ENCODE measurements at regions not wholly inside any gene's neighbourhood (a gene's known extent, or its start where the extent isn't known, plus 50 kb on each side); places are given as distances from the start of the nearest gene placed in this dataset.

GRCh38 chr15:83396101-83396500 lies 51.0 kb upstream of the SH3GL3 start:
- TF ChIP-seq, protein P1, sequence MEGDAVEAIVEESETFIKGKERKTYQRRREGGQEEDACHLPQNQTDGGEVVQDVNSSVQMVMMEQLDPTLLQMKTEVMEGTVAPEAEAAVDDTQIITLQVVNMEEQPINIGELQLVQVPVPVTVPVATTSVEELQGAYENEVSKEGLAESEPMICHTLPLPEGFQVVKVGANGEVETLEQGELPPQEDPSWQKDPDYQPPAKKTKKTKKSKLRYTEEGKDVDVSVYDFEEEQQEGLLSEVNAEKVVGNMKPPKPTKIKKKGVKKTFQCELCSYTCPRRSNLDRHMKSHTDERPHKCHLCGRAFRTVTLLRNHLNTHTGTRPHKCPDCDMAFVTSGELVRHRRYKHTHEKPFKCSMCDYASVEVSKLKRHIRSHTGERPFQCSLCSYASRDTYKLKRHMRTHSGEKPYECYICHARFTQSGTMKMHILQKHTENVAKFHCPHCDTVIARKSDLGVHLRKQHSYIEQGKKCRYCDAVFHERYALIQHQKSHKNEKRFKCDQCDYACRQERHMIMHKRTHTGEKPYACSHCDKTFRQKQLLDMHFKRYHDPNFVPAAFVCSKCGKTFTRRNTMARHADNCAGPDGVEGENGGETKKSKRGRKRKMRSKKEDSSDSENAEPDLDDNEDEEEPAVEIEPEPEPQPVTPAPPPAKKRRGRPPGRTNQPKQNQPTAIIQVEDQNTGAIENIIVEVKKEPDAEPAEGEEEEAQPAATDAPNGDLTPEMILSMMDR (IDR thresholded peaks at IDR 0.05): no peak
- TF ChIP-seq POLR2AphosphoS5 (IDR thresholded peaks at IDR 0.05) (no peak), POLR2A (IDR thresholded peaks at IDR 0.05) (no peak)
